ENCODE measurements at regions not wholly inside any gene's neighbourhood (a gene's known extent, or its start where the extent isn't known, plus 50 kb on each side); places are given as distances from the start of the nearest gene placed in this dataset.
A peak's percentile ranks its signal among the peaks of the same experiment; 100 is the strongest.
"Not testable (repeated sequence)": the region's sequence is repeated elsewhere in the genome, so short reads cannot be mapped to it uniquely, and the experiment has no call there.

GRCh38 chrX:52576474-52576873 is 59.6 kb upstream of the XAGE1B start:
- Histone ChIP-seq H3K27ac (no peak overlapping the region), H3K4me3 (no peak overlapping the region), H3K4me1 (no peaks in the 10 kb centered on the region), H3K4me2 (no peak overlapping the region), H3K9me3 (no peaks in the 10 kb centered on the region)
- 31% methylated on average over 5 of the region's 5 CpGs for WGBS (ENCODE audit: missing lambda C conversion rate)
- TF ChIP-seq ZSCAN20 (CRISPR knock-in tag; IDR thresholded peaks at IDR 0.05) (no peak), POLR2AphosphoS2 (conservative IDR thresholded peaks at IDR 0.05; ENCODE audit: low read length) (no peak), SREBF2 (IDR thresholded peaks at IDR 0.05) (no peak), NFE2L2 (conservative IDR thresholded peaks at IDR 0.05; ENCODE audit: low read length) (no peak), ZNF302 (CRISPR knock-in tag; IDR thresholded peaks at IDR 0.05) (no peak), TFCP2L1 (CRISPR knock-in tag; IDR thresholded peaks at IDR 0.05) (no peak), KDM5A (IDR thresholded peaks at IDR 0.05) (no peak), HDAC2 (IDR thresholded peaks at IDR 0.05) (no peak), MAFK (IDR thresholded peaks at IDR 0.05; ENCODE audit: partially characterized antibody) (no peak), HOXB5 (CRISPR knock-in tag; IDR thresholded peaks at IDR 0.05) (no peak), ATOH8 (CRISPR knock-in tag; IDR thresholded peaks at IDR 0.05; ENCODE audit: low read depth) (no peak), GATA3 (IDR thresholded peaks at IDR 0.05; ENCODE audit: borderline replicate concordance) (no peak)
- DNase-seq (ENCODE audit: low read depth in 1 of 2, low spot score in 1 of 2), result no peak
- no peak for FAIRE-seq
- ATAC-seq, result no peak
- CTCF ChIA-PET, result no interaction called here
- POLR2A ChIA-PET, result no interaction called here

DNA sequence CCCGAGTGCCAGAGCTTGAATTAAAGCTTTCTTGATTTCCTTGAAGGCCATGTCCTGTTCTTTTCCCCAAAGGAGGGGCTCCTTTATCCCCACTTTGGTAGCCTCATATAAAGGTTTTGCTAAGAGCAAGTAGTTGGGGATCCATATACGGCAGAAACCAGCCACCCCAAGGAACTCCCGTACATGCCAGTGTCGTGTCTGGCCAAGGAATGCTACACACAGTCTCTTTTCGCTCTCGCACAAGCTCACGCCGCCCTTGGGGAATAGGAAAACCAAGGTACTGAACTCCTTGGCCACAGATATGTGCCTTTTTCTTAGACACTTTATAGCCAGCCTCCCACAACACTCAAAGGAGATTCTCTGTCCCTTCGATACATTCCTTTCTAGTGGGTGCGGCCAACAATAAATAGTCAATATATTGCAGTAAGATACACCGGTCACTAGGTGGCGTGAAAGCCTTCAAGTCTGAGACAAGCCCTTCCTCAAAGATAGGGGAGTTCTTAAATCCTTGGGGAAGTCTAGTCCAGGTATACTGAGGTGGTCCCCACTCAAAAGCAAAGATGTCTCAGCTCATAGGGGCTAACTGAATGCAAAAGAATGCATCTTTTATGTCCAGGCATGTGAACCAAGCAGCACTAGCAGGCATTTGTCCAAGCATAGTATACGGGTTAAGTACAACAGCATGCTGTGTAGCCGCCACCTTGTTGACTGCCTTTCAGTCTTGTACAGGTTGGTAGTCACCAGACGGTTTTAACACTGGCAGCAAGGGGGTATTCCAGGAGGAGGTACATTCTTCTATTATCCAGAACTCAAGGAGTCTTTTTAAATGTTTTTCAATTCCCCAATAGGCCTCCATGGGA is 57.8 kb upstream of the XAGE1B start:
- H3K4me2 ChIP-seq, result peak overlapping the region; percentile 63
- no peak overlapping the region for H3K27ac ChIP-seq
- H3K4me3 ChIP-seq, result no peak overlapping the region
- ATAC-seq (peak; percentile 70 to 89), FAIRE-seq (no peak), DNase-seq (ENCODE audit: low read depth in 1 of 2, low spot score in 1 of 2) (peak; percentile 36 to 76)
- TF ChIP-seq EHMT2 (IDR thresholded peaks at IDR 0.05; ENCODE audit: low read depth) (no peak), CEBPB (IDR thresholded peaks at IDR 0.05) (no peak), ATOH8 (CRISPR knock-in tag; IDR thresholded peaks at IDR 0.05; ENCODE audit: low read depth) (no peak), RAD21 (conservative IDR thresholded peaks at IDR 0.05 in 1 of 2, IDR thresholded peaks at IDR 0.05 in 1 of 2) (peak; percentile 63 to 71), ZSCAN20 (CRISPR knock-in tag; IDR thresholded peaks at IDR 0.05) (no peak), CTCF (IDR thresholded peaks at IDR 0.05) (peak; percentile 55), SMC3 (IDR thresholded peaks at IDR 0.05) (peak; percentile 42), CHD4 (IDR thresholded peaks at IDR 0.05; ENCODE audit: borderline replicate concordance) (no peak), CBX2 (IDR thresholded peaks at IDR 0.05; ENCODE audit: borderline replicate concordance, low read depth) (no peak), POLR2A (IDR thresholded peaks at IDR 0.05; ENCODE audit: low read length) (no peak)
- no peaks in the 10 kb centered on the region for H3K4me1 ChIP-seq
- ChIA-PET CTCF (interaction anchor here (0.6 to 1.3 kb wide), 4 partner anchors 10 to 139 kb away, joined by 3 to 4 read pairs (median 4); no protein-coding TSS in a partner anchor), POLR2A (no interaction called here)
- WGBS (ENCODE audit: missing lambda C conversion rate), result 25% methylated on average over 12 of the region's 15 CpGs
- no peaks in the 10 kb centered on the region for H3K9me3 ChIP-seq

DNA sequence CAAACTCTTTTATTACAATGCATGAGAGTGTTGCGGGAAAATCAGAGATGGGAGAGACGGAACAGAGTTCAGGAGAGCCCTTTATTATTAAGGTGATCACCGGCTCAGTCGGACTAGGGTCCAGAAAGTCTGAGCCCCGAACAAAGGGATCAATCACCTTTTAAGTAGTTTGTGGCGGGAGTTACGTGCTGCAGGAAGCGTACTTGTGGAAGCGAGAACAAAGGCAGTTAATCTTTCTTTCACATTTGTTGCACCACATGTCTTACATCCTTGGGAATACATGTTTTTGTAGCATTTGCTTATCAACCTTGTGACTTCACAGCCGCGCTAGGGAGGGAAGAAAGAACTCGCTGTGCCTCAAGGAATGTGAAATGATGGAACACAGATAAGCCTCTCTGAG is 51.3 kb upstream of the XAGE1B start:
- H3K9me3 ChIP-seq; CTCF ChIA-PET; H3K4me1 ChIP-seq; ATAC-seq; H3K4me2 ChIP-seq; H3K4me3 ChIP-seq; DNase-seq (ENCODE audit: low read depth in 1 of 2, low spot score in 1 of 2); H3K27ac ChIP-seq; POLR2A ChIA-PET: not testable (repeated sequence)
- 63% methylated on average over 12 of the region's 12 CpGs for WGBS (ENCODE audit: missing lambda C conversion rate)
- peak; percentile 95 for FAIRE-seq

Data from A549 (cell line).